Nephron (organoid): ENCODE measurements at regions not wholly inside any gene's neighbourhood (a gene's known extent, or its start where the extent isn't known, plus 50 kb on each side); places are given as distances from the start of the nearest gene placed in this dataset.
A peak's percentile ranks its signal among the peaks of the same experiment; 100 is the strongest.

Experiments
- H3K27ac Mint-ChIP-seq, 3 experiments: 2 replicates each; pipeline ENCODE4 v1.8.0; 2020; ENCODE audit warnings: mixed read lengths in 3 of 3, mild to moderate bottlenecking in 2 of 3, moderate library complexity in 1 of 3
- H3K27me3 Mint-ChIP-seq: 2 replicates; pipeline ENCODE4 v1.8.0; 2021; ENCODE audit warnings: low read depth, mild to moderate bottlenecking, moderate library complexity, mixed read lengths
- H3K36me3 Mint-ChIP-seq: 2 replicates; pipeline ENCODE4 v1.8.0; 2020; ENCODE audit warnings: low read depth, mixed read lengths
- H3K4me1 Mint-ChIP-seq: 2 replicates; pipeline ENCODE4 v1.8.0; 2020; ENCODE audit warnings: mixed read lengths
- H3K4me3 Mint-ChIP-seq, 3 experiments: 2 replicates each; pipeline ENCODE4 v1.8.0; 2020; ENCODE audit warnings: mild to moderate bottlenecking in 3 of 3, mixed read lengths in 3 of 3, moderate library complexity in 2 of 3
- H3K9me3 Mint-ChIP-seq: 2 replicates; pipeline ENCODE4 v1.8.0; 2020; ENCODE audit warnings: mixed read lengths
- TF ChIP-seq, protein P1 (sequence below), 3 experiments: fragments of 200-600 bp; sonication (generic); IDR thresholded peaks; one replicate each; pipeline ENCODE4 v1.5.0; 2021; ENCODE audit warnings: antibody characterized with exemption in 3 of 3; ENCODE audit not compliant: unreplicated experiment in 3 of 3

DNA sequence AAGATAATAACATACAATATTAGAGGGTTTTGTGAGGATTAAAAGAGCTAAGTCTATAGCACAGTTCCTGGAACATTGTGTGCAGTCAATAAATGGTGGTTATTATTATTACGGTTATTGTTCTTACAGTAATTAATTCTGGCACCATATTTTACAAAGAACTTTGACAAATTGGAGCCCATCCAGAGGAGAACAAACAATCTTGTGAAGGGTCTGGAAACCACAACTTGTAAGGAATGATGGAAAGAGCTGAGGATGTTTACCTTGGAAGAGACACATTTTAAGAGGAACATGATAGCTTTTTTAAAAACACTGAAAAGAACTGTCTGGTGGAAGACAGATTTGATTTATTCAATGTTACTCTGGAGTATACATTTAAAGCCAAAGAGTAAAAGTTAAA, 150.5 kb upstream of the KRR1 start:
- Mint-ChIP-seq H3K27me3 (no peaks in the 10 kb centered on the region), H3K4me3 (no peak overlapping the region), H3K36me3 (no peaks in the 10 kb centered on the region), H3K4me1 (peaks cover 25% of the 10 kb centered on the region), H3K9me3 (no peaks in the 10 kb centered on the region), H3K27ac (no peak overlapping the region)
- TF ChIP-seq, protein P1, sequence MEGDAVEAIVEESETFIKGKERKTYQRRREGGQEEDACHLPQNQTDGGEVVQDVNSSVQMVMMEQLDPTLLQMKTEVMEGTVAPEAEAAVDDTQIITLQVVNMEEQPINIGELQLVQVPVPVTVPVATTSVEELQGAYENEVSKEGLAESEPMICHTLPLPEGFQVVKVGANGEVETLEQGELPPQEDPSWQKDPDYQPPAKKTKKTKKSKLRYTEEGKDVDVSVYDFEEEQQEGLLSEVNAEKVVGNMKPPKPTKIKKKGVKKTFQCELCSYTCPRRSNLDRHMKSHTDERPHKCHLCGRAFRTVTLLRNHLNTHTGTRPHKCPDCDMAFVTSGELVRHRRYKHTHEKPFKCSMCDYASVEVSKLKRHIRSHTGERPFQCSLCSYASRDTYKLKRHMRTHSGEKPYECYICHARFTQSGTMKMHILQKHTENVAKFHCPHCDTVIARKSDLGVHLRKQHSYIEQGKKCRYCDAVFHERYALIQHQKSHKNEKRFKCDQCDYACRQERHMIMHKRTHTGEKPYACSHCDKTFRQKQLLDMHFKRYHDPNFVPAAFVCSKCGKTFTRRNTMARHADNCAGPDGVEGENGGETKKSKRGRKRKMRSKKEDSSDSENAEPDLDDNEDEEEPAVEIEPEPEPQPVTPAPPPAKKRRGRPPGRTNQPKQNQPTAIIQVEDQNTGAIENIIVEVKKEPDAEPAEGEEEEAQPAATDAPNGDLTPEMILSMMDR (IDR thresholded peaks at IDR 0.05; ENCODE audit: unreplicated experiment in 3 of 3): no peak

DNA sequence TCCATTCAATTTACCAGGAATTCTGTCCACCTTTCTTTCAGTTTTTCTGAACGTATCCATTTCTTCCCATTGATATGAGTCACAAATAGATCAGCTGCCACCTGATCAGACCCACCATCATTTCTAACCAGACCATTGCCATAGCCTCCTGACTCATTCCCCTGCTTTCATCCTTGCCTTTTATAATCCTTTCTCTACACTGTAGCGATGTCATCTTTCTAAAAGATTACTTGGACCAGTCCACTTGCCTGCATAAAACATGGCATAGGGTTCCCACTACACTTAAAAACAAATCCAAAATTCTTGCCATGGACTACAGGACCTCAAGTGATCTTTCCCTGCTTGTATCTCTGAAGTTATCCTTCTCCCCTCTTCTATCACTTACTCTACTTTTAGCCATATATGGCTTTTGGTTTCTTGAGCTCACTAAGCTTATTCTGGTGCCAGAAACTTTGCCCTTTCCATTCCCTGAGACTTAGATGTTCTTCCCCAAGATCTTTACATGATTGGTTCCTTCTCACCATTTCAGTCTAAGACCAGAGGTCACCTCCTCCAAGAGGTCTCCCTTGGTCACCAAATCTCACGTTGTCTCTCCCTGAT, 149.5 kb upstream of the KRR1 start:
- Mint-ChIP-seq H3K36me3 (no peaks in the 10 kb centered on the region), H3K27me3 (no peaks in the 10 kb centered on the region), H3K9me3 (no peaks in the 10 kb centered on the region), H3K4me1 (peaks cover 15% of the 10 kb centered on the region), H3K27ac (no peak overlapping the region), H3K4me3 (no peak overlapping the region)
- TF ChIP-seq, protein P1 (IDR thresholded peaks at IDR 0.05; ENCODE audit: unreplicated experiment in 3 of 3): no peak

DNA sequence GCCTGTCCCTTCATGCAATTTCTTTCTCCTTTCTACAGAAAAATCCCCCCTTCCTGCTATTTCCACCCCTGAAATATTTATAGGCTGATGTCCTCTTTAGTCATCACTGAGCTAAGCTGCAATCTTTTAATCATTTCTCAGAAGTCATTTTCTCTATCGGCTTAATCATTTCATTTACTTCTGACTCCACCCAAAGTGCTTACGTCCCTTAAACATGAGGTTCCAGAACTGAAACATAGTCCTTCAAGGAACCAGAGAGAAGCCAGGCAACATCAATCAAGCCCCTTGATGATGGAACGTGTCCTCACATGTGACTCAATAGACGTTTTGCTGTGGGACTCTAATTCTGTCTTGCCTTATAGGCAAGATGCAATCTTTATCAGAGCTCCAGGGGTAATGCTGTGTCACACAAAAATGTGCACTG, 148.7 kb upstream of the KRR1 start:
- no peaks in the 10 kb centered on the region for H3K36me3 Mint-ChIP-seq
- TF ChIP-seq, protein P1 (IDR thresholded peaks at IDR 0.05; ENCODE audit: unreplicated experiment in 3 of 3): no peak
- no peaks in the 10 kb centered on the region for H3K9me3 Mint-ChIP-seq
- H3K27ac Mint-ChIP-seq: no peak overlapping the region
- H3K4me3 Mint-ChIP-seq: no peak overlapping the region
- no peaks in the 10 kb centered on the region for H3K27me3 Mint-ChIP-seq
- H3K4me1 Mint-ChIP-seq: peaks cover 14% of the 10 kb centered on the region

DNA sequence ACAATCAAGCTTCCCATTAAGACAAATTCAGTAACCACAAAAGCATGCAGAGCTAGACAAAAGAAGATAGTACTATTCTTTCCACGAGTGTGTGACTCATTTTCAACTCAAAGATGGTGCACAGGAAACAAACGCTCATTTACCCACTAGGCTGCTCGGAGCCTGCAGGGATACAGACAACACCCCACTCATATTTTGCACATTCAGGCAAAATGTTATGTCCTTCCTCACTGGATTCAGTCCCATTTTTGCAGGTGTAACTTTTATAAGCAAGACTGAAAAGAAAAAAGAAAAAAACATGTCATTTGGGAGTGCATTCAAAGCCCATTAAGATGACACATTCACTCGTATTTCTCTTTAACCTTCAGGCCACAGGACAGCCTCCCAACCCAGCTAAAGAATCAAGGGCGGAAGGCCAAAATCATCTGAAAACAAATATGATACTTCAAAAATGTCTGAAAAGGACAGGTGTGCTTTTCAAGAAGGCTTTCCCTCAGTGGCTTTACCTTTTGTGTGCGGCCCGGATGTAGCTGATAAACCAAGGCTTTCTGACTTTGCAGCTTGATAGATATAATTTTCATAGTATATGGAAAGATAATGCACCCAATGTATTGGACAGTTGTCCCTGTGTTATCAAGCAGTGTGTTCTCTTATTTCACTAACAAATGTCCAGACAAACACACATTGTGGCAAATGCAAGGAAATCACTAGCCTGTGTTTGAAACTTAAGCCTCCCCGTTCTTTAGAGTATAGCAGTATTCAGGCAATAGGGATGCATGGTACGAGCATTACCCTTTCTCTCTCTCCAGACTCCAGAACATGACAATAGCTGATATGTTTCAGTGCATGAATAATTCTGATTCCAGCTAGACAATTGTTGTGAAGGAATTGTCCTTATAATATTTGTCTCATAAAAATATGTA, 147.8 kb upstream of the KRR1 start:
- peak overlapping the region in 1 of 3 experiments; percentile 59 for H3K27ac Mint-ChIP-seq
- H3K4me3 Mint-ChIP-seq: no peak overlapping the region
- no peaks in the 10 kb centered on the region for H3K9me3 Mint-ChIP-seq
- no peaks in the 10 kb centered on the region for H3K36me3 Mint-ChIP-seq
- TF ChIP-seq, protein P1 (IDR thresholded peaks at IDR 0.05; ENCODE audit: unreplicated experiment in 3 of 3): no peak
- no peaks in the 10 kb centered on the region for H3K27me3 Mint-ChIP-seq
- H3K4me1 Mint-ChIP-seq: peaks cover 4% of the 10 kb centered on the region

DNA sequence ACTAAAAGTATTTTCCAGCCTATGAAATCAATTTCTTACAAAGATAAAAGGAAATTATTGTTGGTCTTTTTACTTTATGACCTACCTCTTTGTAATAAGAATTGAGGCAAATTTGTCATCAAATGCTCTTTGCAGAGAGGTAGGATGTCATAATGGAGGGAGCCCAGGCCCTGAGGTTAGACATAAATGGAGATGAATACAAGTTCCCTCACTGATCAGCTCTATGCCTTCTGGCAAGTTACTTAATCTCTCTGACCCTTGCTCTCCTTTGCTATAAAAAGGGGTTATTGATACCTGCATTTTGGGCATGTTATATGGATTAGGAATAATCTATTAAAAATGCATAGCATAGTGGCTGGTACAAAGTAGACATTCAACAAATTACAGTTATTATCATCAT, 146.9 kb upstream of the KRR1 start:
- Mint-ChIP-seq H3K27me3 (no peaks in the 10 kb centered on the region), H3K4me3 (no peak overlapping the region), H3K27ac (no peak overlapping the region), H3K9me3 (no peaks in the 10 kb centered on the region), H3K36me3 (no peaks in the 10 kb centered on the region), H3K4me1 (no peaks in the 10 kb centered on the region)
- TF ChIP-seq, protein P1 (IDR thresholded peaks at IDR 0.05; ENCODE audit: unreplicated experiment in 3 of 3): no peak
